Tibial nerve (tissue), 4 donors: ENCODE measurements at regions not wholly inside any gene's neighbourhood (a gene's known extent, or its start where the extent isn't known, plus 50 kb on each side); places are given as distances from the start of the nearest gene placed in this dataset.

Experiments used
- DNase-seq, 2 donors: peaks; one replicate each; pipeline ENCODE4 v3.0.0-alpha.2; 2019; ENCODE audit warnings: low spot score in 2 of 2
- H3K27ac ChIP-seq, 4 donors: fragments of 200-600 bp; sonication (generic) in 3 of 4; one replicate each; pipeline ENCODE4 v1.5.1; 2017 to 2019; ENCODE audit warnings: mild to moderate bottlenecking in 1 of 4
- H3K27me3 ChIP-seq, 2 donors: fragments of 200-600 bp; sonication (generic) in 1 of 2; one replicate each; pipeline versions ENCODE4 v1.5.1 to v1.6.0; 2017 to 2019
- H3K36me3 ChIP-seq, 3 donors: fragments of 200-600 bp; sonication (generic); one replicate each; pipeline ENCODE4 v1.5.1; 2018 to 2019
- H3K4me1 ChIP-seq, 4 donors: fragments of 200-600 bp; sonication (generic) in 3 of 4; one replicate each; pipeline ENCODE4 v1.5.1; 2017 to 2019
- H3K4me3 ChIP-seq, 4 donors: fragments of 200-600 bp; sonication (generic) in 3 of 4; one replicate each; pipeline ENCODE4 v1.5.1; 2017 to 2019; ENCODE audit warnings: mild to moderate bottlenecking in 1 of 4, moderate library complexity in 1 of 4
- H3K9me3 ChIP-seq, 4 donors: fragments of 200-600 bp; sonication (generic) in 3 of 4; one replicate each; pipeline ENCODE4 v1.5.1; 2017 to 2019
- EP300 ChIP-seq, 2 donors: sonication (generic); formaldehyde crosslinking; IDR thresholded peaks; one replicate each; pipeline ENCODE4 v1.6.1; 2017; ENCODE audit warnings: antibody characterized with exemption in 2 of 2, mild to moderate bottlenecking in 1 of 2
- POLR2A ChIP-seq, 2 donors: fragments of 450-650 bp; IDR thresholded peaks; one replicate each; pipeline ENCODE4 v1.6.1; 2017; ENCODE audit warnings: antibody characterized with exemption in 2 of 2, mild to moderate bottlenecking in 2 of 2, moderate library complexity in 2 of 2
- WGBS, 2 donors: methylation state at CpG; one replicate each; pipeline ENCODE4 v1.1.5; 2018; 5-methylcytosine and 5-hydroxymethylcytosine counted together
- TF ChIP-seq, protein P1 (sequence below), 5 experiments: fragments of 200-600 bp in 3 of 5; fragments of 450-650 bp in 2 of 5; sonication (generic) in 3 of 5; IDR thresholded peaks; one replicate each; pipeline ENCODE4 v1.5.1; 2016 to 2019; ENCODE audit warnings: antibody characterized with exemption in 5 of 5, mild to moderate bottlenecking in 3 of 5, moderate library complexity in 2 of 5

DNA sequence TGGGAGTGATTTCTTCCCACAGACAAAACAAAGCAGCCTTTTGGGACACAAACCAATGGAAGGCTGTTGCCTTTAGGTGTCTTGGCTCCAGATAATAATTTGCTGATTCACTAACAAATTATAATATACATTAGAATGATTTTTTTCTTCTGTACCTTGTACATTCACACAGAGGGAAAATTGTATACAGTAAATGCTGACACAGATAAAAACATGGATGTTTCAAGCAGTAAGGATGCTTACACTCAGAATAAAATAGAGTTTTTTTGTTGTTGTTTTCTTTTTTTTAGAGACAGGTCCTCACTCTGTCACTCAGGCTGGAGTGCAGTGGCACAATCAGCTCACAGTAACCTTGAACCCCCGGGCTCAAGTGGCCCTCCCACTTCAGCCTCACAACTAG is 109.2 kb upstream of the TRPC6 start:
- WGBS, 2 donors, result 71 to 83% methylated on average over 1 of the region's 1 CpG
- Histone ChIP-seq H3K9me3 (no peaks in the 10 kb centered on the region), H3K36me3 (no peaks in the 10 kb centered on the region), H3K4me3 (no peak overlapping the region), H3K27ac (no peak overlapping the region), H3K27me3 (no peaks in the 10 kb centered on the region), H3K4me1 (no peaks in the 10 kb centered on the region)
- DNase-seq, result no peak
- no peak for TF ChIP-seq POLR2A (IDR thresholded peaks at IDR 0.05)
- no peak for TF ChIP-seq EP300 (IDR thresholded peaks at IDR 0.05)
- TF ChIP-seq, protein P1, sequence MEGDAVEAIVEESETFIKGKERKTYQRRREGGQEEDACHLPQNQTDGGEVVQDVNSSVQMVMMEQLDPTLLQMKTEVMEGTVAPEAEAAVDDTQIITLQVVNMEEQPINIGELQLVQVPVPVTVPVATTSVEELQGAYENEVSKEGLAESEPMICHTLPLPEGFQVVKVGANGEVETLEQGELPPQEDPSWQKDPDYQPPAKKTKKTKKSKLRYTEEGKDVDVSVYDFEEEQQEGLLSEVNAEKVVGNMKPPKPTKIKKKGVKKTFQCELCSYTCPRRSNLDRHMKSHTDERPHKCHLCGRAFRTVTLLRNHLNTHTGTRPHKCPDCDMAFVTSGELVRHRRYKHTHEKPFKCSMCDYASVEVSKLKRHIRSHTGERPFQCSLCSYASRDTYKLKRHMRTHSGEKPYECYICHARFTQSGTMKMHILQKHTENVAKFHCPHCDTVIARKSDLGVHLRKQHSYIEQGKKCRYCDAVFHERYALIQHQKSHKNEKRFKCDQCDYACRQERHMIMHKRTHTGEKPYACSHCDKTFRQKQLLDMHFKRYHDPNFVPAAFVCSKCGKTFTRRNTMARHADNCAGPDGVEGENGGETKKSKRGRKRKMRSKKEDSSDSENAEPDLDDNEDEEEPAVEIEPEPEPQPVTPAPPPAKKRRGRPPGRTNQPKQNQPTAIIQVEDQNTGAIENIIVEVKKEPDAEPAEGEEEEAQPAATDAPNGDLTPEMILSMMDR (IDR thresholded peaks at IDR 0.05), result no peak

DNA sequence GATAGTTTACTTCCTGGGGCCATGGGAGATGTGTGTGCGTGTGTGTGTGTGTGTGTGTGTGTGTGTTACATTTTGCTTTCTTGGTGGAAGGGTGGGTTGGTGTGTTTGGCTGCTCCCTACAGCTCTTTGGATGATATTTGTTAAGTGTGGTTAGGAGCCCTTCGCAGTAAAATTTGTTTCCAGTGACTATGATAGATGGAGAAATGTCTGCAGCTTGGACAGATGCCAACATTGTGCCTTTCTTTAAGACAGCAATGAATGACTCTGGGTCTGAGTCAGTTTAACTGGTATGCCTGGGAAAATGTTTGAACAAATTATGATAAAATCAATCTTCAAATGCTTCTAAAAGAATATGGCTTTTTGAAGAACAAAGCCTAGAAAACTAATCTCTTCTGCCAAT is 102.7 kb upstream of the TRPC6 start:
- 21 to 31% methylated on average over 2 of the region's 2 CpGs for WGBS, 2 donors
- TF ChIP-seq POLR2A (IDR thresholded peaks at IDR 0.05) (no peak), EP300 (IDR thresholded peaks at IDR 0.05) (no peak)
- TF ChIP-seq, protein P1 (IDR thresholded peaks at IDR 0.05), result no peak
- H3K27ac ChIP-seq, result no peak overlapping the region
- H3K9me3 ChIP-seq, result no peaks in the 10 kb centered on the region
- no peaks in the 10 kb centered on the region for H3K27me3 ChIP-seq
- no peaks in the 10 kb centered on the region for H3K36me3 ChIP-seq
- no peak overlapping the region for H3K4me3 ChIP-seq
- DNase-seq, result no peak
- H3K4me1 ChIP-seq, result no peaks in the 10 kb centered on the region

DNA sequence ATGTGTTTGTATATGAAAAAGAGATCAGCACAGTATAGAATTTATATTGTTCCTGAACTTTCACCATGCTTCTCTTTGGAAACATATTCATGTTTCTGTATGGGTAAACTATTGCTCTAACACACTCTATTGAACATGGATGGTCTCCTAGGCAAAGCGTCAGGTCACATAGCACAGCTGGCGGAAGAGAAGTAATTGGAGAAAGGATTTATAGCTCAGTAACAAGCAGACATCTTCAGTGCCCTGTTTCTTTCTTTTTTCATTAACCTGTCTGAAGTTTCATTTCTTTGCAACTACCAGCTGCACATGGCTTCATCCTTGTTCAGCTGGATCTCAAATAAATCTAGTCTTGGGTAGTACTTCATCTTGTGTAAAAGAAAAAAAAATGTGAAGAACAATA is 84.4 kb upstream of the TRPC6 start:
- Histone ChIP-seq H3K4me3 (no peak overlapping the region), H3K36me3 (no peaks in the 10 kb centered on the region), H3K9me3 (no peaks in the 10 kb centered on the region), H3K4me1 (no peaks in the 10 kb centered on the region), H3K27ac (no peak overlapping the region), H3K27me3 (no peaks in the 10 kb centered on the region)
- DNase-seq, result no peak
- no peak for TF ChIP-seq EP300 (IDR thresholded peaks at IDR 0.05)
- TF ChIP-seq, protein P1 (IDR thresholded peaks at IDR 0.05), result no peak
- WGBS, 2 donors, result 51 to 54% methylated on average over 2 of the region's 2 CpGs

DNA sequence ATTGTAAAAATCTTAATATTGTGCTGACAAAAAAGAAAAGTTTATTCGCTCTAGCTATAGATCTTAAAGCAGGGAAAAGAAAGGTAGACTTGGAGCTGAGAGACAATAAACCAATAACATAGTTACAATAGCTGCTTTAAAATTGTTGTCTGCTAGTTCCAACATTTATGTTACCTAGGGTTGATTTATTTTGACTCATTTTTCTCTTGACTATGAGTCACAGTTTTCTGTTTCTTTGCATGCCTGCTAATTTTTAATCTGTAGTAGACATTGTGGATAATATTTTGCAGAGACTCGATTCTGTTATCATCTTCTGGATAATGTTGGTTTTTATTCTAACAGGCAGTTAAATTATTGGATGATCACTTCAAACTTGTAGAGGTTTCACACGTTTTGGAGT is 83.1 kb upstream of the TRPC6 start:
- Histone ChIP-seq H3K36me3 (no peaks in the 10 kb centered on the region), H3K4me1 (no peaks in the 10 kb centered on the region), H3K27ac (no peak overlapping the region), H3K4me3 (no peak overlapping the region), H3K9me3 (no peaks in the 10 kb centered on the region), H3K27me3 (no peaks in the 10 kb centered on the region)
- TF ChIP-seq EP300 (IDR thresholded peaks at IDR 0.05) (no peak), POLR2A (IDR thresholded peaks at IDR 0.05) (no peak)
- TF ChIP-seq, protein P1 (IDR thresholded peaks at IDR 0.05), result no peak
- DNase-seq, result no peak
- WGBS, 2 donors, result 75 to 80% methylated on average over 3 of the region's 3 CpGs

DNA sequence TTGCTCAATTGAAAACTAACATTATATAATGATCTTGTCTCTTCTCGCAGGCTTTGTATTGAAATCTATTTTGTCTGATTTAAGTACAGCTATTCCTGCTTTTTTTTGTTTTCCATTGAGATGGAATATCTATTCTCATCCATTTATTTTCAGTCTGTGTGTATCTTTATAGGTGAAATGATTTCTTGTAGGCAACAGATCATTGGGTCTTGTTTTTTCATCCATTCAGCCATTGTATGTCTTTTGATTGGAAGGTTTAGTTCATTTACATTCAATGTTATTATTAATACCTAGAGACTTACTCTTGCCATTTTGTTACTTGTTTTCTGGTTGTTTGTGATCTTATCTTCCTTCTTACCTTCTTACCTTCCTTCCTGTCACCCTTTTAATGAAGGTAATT is 77.8 kb upstream of the TRPC6 start:
- Histone ChIP-seq H3K4me1 (no peaks in the 10 kb centered on the region), H3K4me3 (no peak overlapping the region), H3K27me3 (no peaks in the 10 kb centered on the region), H3K9me3 (no peaks in the 10 kb centered on the region), H3K27ac (no peak overlapping the region), H3K36me3 (no peaks in the 10 kb centered on the region)
- no peak for DNase-seq
- TF ChIP-seq POLR2A (IDR thresholded peaks at IDR 0.05) (no peak), EP300 (IDR thresholded peaks at IDR 0.05) (no peak)
- TF ChIP-seq, protein P1 (IDR thresholded peaks at IDR 0.05), result no peak
- WGBS, 2 donors, result 97 to 100% methylated on average over 1 of the region's 1 CpG
